HG02884 (cell line): ENCODE measurements at regions not wholly inside any gene's neighbourhood (a gene's known extent, or its start where the extent isn't known, plus 50 kb on each side); places are given as distances from the start of the nearest gene placed in this dataset.
"Not testable (repeated sequence)": the region's sequence is repeated elsewhere in the genome, so short reads cannot be mapped to it uniquely, and the experiment has no call there.

Source experiments
- ATAC-seq: cut with Tn5 transposase; IDR thresholded peaks from one replicate; pipeline ENCODE4 v1.9.1; 2021; ENCODE audit warnings: mild to moderate bottlenecking, moderate library complexity; ENCODE audit not compliant: unreplicated experiment

DNA sequence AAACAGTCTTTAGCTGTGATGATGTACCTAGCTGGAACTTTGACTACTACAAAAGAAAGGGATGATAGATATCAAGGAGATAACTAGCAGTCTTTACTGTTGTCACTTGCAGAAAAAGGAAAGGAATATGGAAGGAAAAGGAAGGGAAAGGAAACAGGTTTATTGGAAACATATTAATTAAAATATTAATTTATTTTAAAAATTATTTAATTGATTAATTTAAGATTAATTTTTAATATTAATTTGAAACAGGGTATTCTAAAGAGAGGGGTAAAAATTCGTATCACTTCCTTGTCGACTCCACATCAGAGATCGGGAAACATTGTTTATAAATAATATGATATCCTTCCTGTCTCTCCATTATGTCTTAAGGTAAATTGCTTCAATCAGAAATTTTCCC, 186.5 kb upstream of the IL15 start:
- no peak for ATAC-seq

- ATAC-seq, result no peak
Measured at GRCh38 chr4:141455651-141456050, 180.7 kb upstream of the IL15 start.

DNA sequence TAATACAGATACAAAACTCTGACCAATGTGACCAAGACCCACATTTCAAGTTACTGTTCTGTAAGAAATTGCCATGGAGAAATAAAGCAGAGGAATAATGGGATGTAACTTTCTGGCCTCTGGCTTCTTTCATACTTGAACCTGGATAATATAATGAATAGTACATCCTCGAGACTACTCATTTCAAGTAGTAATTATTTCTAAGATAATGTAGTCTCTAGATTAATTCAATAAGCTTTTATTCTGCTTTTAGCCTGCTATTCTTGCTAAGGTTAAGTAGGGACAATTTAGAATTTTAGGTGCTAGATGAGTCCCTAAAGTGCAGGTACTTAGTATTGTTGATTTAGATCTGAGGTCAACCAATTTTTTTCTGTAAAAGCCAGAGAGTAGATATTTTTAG, 178.7 kb upstream of the IL15 start:
- no peak for ATAC-seq

DNA sequence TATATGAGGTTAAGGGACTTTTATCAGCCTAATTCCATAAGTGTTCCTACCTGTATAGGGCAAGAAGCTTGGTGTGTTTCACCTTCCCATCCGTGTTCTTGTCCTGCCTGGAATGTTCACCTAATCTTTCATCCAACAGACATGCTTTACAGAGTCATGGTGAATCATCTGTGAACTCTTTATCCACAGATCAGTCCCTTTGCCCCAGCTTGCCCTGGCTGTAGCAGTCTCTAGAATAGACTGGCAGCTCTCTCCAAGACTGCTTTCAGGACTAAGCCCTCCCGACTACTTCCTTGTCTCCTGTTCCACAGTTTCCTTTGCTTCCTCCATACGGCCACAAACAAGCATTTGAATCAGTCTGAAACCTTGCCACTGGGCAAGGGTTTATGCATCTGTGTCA, 177.9 kb upstream of the IL15 start:
- no peak for ATAC-seq

- no peak for ATAC-seq
Measured at GRCh38 chr4:141459020-141459419, 177.4 kb upstream of the IL15 start.

- ATAC-seq, result no peak
Measured at GRCh38 chr4:141462361-141462760, 174.0 kb upstream of the IL15 start.

DNA sequence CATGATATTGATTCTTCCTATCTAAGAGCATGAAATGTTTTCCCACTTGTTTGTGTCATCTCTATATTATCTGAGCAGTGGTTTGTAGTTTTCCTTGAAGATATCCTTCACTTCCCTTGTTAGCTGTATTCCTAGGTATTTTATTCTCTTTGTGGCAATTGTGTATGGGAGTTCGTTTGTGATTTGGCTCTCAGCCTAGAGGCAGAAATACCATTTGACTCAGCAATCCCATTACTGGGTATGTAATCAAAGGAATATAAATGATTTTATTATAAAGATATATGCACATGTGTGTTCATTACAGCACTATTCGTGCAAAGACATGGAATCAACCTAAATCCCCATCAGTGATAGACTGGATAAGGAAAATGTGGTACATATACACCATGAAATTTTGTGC, 172.7 kb upstream of the IL15 start:
- ATAC-seq, result no peak

GRCh38 chr4:141464366-141464765, 172.0 kb upstream of the IL15 start:
- ATAC-seq, result no peak

GRCh38 chr4:141465171-141465570, 171.2 kb upstream of the IL15 start:
- ATAC-seq, result no peak

- ATAC-seq, result no peak
Measured at GRCh38 chr4:141467225-141467624, 169.2 kb upstream of the IL15 start.

DNA sequence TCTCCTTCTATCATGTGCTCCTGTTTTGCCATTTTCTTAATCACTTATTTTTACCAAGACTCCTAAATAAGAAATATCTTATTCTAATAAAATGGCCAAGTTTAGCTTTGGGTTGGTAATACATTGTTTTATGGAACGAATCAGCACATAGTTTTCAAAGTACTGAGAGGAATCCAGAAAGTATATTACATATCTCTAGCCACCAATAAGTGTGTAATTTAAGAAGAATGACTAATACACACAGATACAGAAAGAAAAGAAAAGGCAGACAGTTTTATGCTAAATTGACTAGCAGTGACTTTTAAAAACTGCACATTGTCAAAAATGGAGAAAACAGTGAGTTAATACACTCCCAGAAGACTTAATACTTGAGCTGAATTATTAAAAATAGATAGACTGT, 167.0 kb upstream of the IL15 start:
- ATAC-seq, result no peak

GRCh38 chr4:141473026-141473540, 163.3 kb upstream of the IL15 start:
- no peak for ATAC-seq

DNA sequence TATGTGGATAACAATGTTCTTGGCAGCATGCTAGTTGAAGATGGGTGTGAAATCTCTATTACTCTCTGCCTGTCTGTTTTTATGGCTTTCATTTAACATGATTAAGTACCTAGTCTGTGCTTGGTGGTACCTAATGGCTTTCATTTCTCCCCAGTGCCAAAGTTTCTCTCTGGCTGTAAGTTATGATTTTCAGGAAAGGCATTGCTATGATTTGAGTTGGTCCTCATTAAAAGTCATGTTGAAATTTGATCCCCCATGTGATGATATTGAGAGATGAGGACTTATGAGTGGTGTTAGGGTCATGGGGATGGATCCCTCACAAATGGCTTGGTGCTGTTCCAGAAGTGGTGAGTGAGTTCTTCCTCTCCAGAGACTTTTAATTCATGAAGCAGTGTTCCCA, 162.4 kb upstream of the IL15 start:
- ATAC-seq, result no peak

DNA sequence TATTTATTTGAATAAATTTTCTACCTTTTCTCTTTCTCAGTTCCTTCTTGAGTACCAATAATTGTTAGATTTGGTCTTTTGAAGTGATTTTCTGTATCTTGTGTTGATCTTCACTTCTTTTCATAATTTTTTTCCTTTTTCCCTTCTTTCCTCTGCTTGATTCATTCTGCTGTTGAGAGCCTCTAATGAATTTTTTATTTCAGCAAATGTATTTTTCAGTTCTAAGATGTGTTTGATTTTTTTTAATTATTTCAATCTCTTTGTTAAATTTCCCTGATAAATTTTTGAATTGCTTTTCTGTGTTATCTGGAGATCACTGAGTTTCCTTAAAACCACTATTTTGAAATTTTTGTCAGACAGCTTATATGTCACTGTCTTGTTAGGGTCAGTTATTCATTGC, 155.4 kb upstream of the IL15 start:
- ATAC-seq, result no peak

GRCh38 chr4:141484298-141484697, 152.1 kb upstream of the IL15 start:
- not testable (repeated sequence) for ATAC-seq

GRCh38 chr4:141486375-141486997, 149.9 kb upstream of the IL15 start:
- no peak for ATAC-seq

- peak; percentile 94 for ATAC-seq
Measured at GRCh38 chr4:141497627-141498026, 138.8 kb upstream of the IL15 start.

DNA sequence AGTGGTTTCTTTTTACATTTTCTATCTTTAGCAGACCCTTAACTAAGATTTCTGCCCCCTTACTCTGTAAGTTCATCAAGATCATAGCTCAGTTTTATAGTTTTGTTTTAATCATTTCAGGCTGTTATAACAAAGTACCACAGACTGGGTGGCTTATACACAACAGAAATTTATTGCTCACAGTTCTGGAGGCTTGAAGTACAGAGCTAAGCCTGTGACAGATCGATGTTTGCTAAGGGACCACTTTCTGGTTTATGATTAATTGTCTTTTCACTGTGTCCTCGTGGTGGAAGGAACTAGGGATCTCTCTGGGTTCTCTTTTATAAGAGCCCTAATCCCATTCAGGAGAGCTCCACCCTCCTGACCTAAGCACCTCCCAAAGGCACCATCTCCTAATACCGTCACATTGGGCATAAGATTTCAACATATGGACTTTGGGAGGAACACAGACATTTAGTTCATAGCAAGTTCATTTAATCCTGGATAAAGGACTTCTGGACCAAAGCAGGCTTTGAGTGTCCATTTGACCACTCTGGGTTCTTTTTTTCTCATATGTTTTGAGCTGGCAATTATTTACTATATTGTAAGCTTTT, 137.0 kb upstream of the IL15 start:
- no peak for ATAC-seq

- ATAC-seq, result no peak
Measured at GRCh38 chr4:141501395-141501794, 135.0 kb upstream of the IL15 start.

DNA sequence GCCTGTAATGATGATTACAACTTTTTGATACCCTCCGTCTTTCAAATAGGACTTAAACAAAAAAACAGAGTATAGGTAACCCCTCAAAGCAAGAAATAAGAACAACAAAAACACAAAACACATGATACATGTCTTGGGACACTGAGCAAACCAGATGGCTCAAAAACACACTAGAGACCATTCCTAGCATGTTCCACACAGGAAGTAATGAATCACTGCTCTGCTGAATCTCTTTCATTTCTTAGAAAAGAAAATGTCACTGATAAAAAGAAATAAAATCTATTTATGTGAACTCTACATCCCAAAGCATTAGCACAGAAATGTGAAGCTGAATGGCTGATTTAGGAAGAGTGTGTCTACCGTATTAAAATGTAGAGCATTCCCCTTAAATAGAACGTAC, 134.5 kb upstream of the IL15 start:
- ATAC-seq, result no peak

DNA sequence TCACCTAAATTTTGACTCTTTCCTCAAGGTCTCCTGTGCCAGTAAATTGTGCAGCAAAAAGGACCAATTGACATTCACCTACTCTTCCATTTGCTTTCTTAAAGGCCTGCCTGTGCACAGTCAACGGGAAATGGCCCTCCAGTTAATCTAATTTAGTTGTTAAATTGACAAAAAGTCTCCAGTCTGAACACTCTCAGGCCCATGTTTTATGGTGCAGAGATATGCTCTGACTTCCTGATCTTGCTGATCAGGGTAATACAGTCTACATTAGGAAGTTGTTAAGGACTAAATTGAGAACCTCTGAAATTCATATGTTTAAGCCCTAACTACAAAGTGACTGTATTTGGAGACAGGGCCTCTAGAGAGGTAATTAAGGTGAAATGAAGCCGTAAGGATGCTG, 133.6 kb upstream of the IL15 start:
- no peak for ATAC-seq

DNA sequence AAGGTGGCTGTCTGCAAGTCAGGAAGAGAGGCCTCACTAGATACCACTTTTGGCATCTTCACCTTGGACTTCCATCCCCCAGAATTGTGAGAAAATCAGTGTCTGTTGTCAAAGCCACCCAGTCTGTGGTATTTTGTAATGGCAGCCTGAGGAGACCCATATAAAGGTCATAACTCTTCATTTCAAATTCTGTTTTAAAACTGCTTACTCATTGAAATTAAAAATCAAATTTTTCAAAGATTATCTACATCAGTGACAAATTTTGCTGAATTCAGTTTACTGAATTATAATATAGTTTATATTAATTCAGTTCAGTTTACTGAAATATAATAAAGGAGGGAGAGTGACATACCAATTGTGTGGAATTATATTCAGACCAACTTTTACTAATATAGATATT, 133.1 kb upstream of the IL15 start:
- ATAC-seq, result no peak

- ATAC-seq, result no peak
Measured at GRCh38 chr4:141511055-141511454, 125.3 kb upstream of the IL15 start.
